ENCODE measurements at regions not wholly inside any gene's neighbourhood (a gene's known extent, or its start where the extent isn't known, plus 50 kb on each side); places are given as distances from the start of the nearest gene placed in this dataset.

DNA sequence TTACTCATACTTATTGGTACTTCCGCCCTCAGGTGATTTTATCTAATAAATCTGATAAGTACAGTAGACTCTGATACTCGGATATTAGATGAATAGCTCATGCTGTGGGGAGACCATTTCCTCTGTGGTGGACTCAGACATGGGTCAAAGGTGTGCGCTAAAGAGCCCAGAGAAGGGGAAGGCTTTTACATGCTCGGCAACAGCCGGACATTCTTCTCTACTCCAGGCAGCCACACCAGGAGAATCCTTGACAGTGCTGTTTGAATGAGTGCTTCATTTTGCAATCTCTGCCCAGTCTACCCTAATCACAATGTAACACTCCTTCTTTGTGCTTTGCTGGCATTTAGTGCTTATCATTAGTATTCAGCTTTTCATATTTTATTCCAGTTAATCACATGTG, 322.2 kb upstream of the USP25 start:
- H3K4me3 ChIP-seq (ENCODE audit: low read length in 2 of 2): no peak overlapping the region
- H3K4me1 ChIP-seq (ENCODE audit: control insufficient read depth, insufficient read depth, low read length): no peaks in the 10 kb centered on the region
- no peaks in the 10 kb centered on the region for H3K9me3 ChIP-seq (ENCODE audit: control insufficient read depth in 2 of 2, low read length in 2 of 2)
- no peak overlapping the region for H3K27ac ChIP-seq (ENCODE audit: low read length)
- H3K27me3 ChIP-seq (ENCODE audit: control insufficient read depth in 1 of 2, insufficient read depth in 2 of 2, low read length in 2 of 2): no peaks in the 10 kb centered on the region
- no peaks in the 10 kb centered on the region for H3K36me3 ChIP-seq (ENCODE audit: control insufficient read depth in 2 of 2, insufficient read depth in 2 of 2, low read length in 2 of 2)
- H3K9ac ChIP-seq (ENCODE audit: low read length in 2 of 2): no peak overlapping the region

DNA sequence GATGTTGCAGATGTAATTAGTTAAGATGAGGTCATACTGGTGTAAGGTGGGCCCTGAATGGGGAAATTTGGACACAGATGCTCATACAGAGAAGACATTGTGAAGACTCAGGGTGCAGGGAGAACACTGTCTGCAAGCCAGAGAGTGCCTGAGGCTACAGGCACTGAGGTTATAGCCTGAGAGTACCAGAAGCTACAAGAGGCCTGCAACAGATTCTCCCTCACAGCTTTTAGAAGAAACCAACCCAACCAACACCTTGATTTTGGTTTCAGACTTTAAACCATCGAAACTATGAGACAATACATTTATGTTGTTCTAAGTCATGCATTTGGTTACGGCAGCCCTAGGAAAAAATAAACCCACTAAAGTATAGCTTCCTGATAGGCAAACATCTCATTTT, 321.7 kb upstream of the USP25 start:
- Histone ChIP-seq H3K9ac (ENCODE audit: low read length in 2 of 2) (no peak overlapping the region), H3K36me3 (ENCODE audit: control insufficient read depth in 2 of 2, insufficient read depth in 2 of 2, low read length in 2 of 2) (no peaks in the 10 kb centered on the region), H3K27me3 (ENCODE audit: control insufficient read depth in 1 of 2, insufficient read depth in 2 of 2, low read length in 2 of 2) (no peaks in the 10 kb centered on the region), H3K4me3 (ENCODE audit: low read length in 2 of 2) (no peak overlapping the region), H3K9me3 (ENCODE audit: control insufficient read depth in 2 of 2, low read length in 2 of 2) (no peaks in the 10 kb centered on the region), H3K27ac (ENCODE audit: low read length) (no peak overlapping the region), H3K4me1 (ENCODE audit: control insufficient read depth, insufficient read depth, low read length) (no peaks in the 10 kb centered on the region)

DNA sequence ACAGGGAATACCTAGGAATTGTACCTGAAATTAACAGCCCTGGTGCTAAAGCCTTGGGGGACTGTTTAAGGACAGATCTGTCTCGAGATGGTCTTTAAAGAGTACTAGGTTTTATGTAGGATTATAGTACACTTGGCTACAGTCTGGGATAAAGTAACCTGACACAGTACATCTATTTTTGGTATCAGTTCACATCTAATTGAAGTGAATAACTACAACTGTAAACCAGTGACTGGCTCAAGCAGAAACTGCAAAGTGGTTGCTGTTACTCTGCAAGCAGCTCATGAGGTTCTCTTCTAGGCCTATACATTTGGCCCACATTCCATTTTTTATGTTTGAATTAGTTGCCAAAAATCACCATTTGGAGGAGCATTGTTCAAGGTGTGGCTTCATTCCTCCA, 320.8 kb upstream of the USP25 start:
- Histone ChIP-seq H3K36me3 (ENCODE audit: control insufficient read depth in 2 of 2, insufficient read depth in 2 of 2, low read length in 2 of 2) (no peaks in the 10 kb centered on the region), H3K4me3 (ENCODE audit: low read length in 2 of 2) (no peak overlapping the region), H3K9me3 (ENCODE audit: control insufficient read depth in 2 of 2, low read length in 2 of 2) (no peaks in the 10 kb centered on the region), H3K27me3 (ENCODE audit: control insufficient read depth in 1 of 2, insufficient read depth in 2 of 2, low read length in 2 of 2) (no peaks in the 10 kb centered on the region), H3K9ac (ENCODE audit: low read length in 2 of 2) (no peak overlapping the region), H3K27ac (ENCODE audit: low read length) (no peak overlapping the region), H3K4me1 (ENCODE audit: control insufficient read depth, insufficient read depth, low read length) (no peaks in the 10 kb centered on the region)

DNA sequence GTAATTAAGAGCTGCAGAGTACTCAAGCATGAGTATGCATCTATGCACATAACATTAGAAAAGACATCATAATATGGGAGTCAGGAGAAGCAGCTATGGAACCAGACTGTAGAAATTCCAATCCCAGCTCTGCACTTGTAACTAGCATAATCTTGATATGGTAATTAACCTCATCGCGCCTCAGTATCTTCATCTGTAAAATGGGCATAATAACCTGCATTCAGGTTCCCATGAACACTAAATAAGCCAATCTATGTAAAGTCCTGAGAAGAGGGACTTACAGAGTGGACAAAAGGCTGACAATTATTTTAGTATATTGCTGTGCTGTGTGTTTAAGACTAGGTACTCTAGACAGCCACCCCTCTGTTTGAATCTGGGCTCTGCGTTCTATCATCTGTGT, 318.9 kb upstream of the USP25 start:
- no peak overlapping the region for H3K9ac ChIP-seq (ENCODE audit: low read length in 2 of 2)
- no peaks in the 10 kb centered on the region for H3K36me3 ChIP-seq (ENCODE audit: control insufficient read depth in 2 of 2, insufficient read depth in 2 of 2, low read length in 2 of 2)
- H3K4me1 ChIP-seq (ENCODE audit: control insufficient read depth, insufficient read depth, low read length): no peaks in the 10 kb centered on the region
- H3K27me3 ChIP-seq (ENCODE audit: control insufficient read depth in 1 of 2, insufficient read depth in 2 of 2, low read length in 2 of 2): no peaks in the 10 kb centered on the region
- H3K27ac ChIP-seq (ENCODE audit: low read length): no peak overlapping the region
- no peaks in the 10 kb centered on the region for H3K9me3 ChIP-seq (ENCODE audit: control insufficient read depth in 2 of 2, low read length in 2 of 2)
- no peak overlapping the region for H3K4me3 ChIP-seq (ENCODE audit: low read length in 2 of 2)

DNA sequence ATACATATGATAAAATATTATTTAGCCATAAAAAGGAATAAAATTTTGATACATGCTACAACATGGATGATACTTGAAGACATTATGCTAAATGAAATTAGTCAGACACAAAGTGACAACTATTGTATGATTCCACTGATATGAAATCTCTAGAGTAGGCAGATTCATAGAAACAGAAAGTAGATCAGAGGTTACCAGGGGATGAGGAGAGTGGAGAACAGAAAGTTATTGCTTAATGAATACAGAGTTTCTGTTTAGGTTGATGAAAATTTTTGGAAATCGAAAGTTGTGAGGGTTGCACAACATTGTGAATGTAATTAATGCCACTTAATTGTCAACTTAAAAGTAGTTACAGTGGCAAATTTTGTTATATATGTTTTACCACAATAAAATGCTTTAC, 315.7 kb upstream of the USP25 start:
- no peaks in the 10 kb centered on the region for H3K27me3 ChIP-seq (ENCODE audit: control insufficient read depth in 1 of 2, insufficient read depth in 2 of 2, low read length in 2 of 2)
- H3K4me3 ChIP-seq (ENCODE audit: low read length in 2 of 2): no peak overlapping the region
- H3K9ac ChIP-seq (ENCODE audit: low read length in 2 of 2): no peak overlapping the region
- no peaks in the 10 kb centered on the region for H3K36me3 ChIP-seq (ENCODE audit: control insufficient read depth in 2 of 2, insufficient read depth in 2 of 2, low read length in 2 of 2)
- no peak overlapping the region for H3K27ac ChIP-seq (ENCODE audit: low read length)
- H3K9me3 ChIP-seq (ENCODE audit: control insufficient read depth in 2 of 2, low read length in 2 of 2): no peaks in the 10 kb centered on the region
- H3K4me1 ChIP-seq (ENCODE audit: control insufficient read depth, insufficient read depth, low read length): no peaks in the 10 kb centered on the region

DNA sequence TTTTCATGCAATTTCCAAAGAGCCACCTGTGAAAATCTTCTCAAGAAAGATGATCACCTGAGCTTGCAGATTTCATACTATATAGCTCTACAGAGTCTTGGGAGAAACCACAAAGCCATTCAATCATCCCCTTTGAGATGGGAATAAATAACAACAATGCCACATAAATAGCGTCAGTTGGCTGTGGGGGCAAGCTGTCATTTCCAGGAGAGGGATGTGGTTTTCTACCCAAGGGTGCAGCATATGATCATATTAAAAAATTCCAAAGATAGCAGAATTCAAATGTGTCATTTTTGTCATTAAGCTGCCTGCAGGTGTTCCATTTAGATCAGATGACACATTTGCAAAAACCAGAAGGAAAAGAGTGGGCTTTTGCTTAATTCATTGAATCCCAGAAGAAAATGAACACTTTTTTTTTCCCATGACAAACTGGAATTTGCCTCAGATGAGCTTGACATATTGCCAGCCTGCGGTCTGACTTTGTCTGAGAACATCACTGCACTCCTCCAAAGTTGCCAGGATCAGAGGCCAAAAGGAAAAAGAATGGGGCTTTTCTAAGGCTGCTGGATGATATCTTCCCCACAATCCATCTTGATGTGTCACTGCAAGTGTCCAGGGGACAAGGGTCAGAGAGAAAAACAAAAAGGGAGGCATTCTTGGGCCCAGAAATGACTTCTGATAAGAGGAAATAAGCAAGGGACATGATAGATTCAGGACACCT, 314.1 kb upstream of the USP25 start:
- Histone ChIP-seq H3K27ac (ENCODE audit: low read length) (no peak overlapping the region), H3K4me1 (ENCODE audit: control insufficient read depth, insufficient read depth, low read length) (no peaks in the 10 kb centered on the region), H3K36me3 (ENCODE audit: control insufficient read depth in 2 of 2, insufficient read depth in 2 of 2, low read length in 2 of 2) (no peaks in the 10 kb centered on the region), H3K9me3 (ENCODE audit: control insufficient read depth in 2 of 2, low read length in 2 of 2) (no peaks in the 10 kb centered on the region), H3K4me3 (ENCODE audit: low read length in 2 of 2) (no peak overlapping the region), H3K27me3 (ENCODE audit: control insufficient read depth in 1 of 2, insufficient read depth in 2 of 2, low read length in 2 of 2) (no peaks in the 10 kb centered on the region), H3K9ac (ENCODE audit: low read length in 2 of 2) (no peak overlapping the region)

DNA sequence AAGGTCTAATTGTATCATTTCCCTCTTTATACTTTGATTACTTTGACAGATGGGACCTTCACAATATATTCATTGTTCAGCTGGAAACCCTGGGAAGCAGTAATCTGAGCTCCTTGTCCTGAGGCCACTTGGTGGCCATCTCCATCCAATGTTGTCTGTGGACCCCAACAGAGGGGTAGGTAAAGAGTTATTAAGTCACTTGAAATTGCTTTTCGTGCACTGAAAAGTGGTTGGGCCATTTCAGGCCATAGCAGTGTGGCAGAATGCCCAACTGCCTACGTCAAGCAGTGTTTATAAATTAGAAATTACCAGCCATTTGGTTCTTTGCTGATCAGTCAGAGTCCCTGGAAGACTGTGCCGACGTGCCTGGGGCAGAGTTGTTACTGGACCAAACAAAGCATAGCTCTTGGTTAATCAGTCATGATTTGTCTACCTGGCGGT, 308.3 kb upstream of the USP25 start:
- Histone ChIP-seq H3K9ac (ENCODE audit: low read length in 2 of 2) (no peak overlapping the region), H3K4me1 (ENCODE audit: control insufficient read depth, insufficient read depth, low read length) (no peaks in the 10 kb centered on the region), H3K27ac (ENCODE audit: low read length) (no peak overlapping the region), H3K27me3 (ENCODE audit: control insufficient read depth in 1 of 2, insufficient read depth in 2 of 2, low read length in 2 of 2) (no peaks in the 10 kb centered on the region), H3K9me3 (ENCODE audit: control insufficient read depth in 2 of 2, low read length in 2 of 2) (no peaks in the 10 kb centered on the region), H3K36me3 (ENCODE audit: control insufficient read depth in 2 of 2, insufficient read depth in 2 of 2, low read length in 2 of 2) (no peaks in the 10 kb centered on the region), H3K4me3 (ENCODE audit: low read length in 2 of 2) (no peak overlapping the region)

DNA sequence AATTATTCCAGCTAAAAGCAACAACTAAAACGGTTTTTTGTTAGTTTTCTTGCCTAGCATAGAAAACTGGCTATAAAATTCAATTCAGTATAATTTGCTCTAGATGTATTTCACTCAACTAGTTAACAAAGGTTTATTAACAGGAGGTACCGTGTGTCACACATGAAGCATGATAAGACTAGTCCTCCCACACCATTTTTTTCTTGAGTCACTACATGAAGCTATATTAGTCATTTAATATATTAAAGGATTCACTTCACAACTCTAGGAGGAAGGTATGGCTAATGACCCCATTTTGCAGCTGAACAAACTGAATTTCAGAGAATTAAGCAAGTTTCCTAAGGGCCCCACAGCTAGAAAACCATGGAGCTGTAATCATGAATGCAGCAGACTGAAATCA, 307.8 kb upstream of the USP25 start:
- Histone ChIP-seq H3K27ac (ENCODE audit: low read length) (no peak overlapping the region), H3K4me1 (ENCODE audit: control insufficient read depth, insufficient read depth, low read length) (no peaks in the 10 kb centered on the region), H3K27me3 (ENCODE audit: control insufficient read depth in 1 of 2, insufficient read depth in 2 of 2, low read length in 2 of 2) (no peaks in the 10 kb centered on the region)

DNA sequence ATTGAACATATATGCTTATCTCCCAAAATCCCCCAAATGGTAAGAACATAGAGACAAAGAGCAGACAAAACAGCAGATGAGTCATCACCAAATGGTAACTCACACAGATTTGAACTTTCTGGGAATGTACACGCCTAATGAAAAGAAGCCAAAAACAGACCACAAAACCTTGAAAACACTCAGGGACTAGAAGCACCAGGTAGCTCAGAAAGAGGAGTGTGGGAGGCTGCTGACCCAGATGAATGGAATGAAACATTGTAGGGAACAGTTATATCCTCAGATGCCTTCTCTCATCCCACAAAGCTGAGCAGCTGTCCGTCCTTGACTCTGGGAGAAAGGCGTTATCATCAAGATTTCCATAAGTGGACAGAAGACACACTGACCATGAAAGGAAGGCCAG, 307.0 kb upstream of the USP25 start:
- Histone ChIP-seq H3K9ac (ENCODE audit: low read length in 2 of 2) (no peak overlapping the region), H3K9me3 (ENCODE audit: control insufficient read depth in 2 of 2, low read length in 2 of 2) (no peaks in the 10 kb centered on the region), H3K36me3 (ENCODE audit: control insufficient read depth in 2 of 2, insufficient read depth in 2 of 2, low read length in 2 of 2) (no peaks in the 10 kb centered on the region), H3K4me3 (ENCODE audit: low read length in 2 of 2) (no peak overlapping the region), H3K27ac (ENCODE audit: low read length) (no peak overlapping the region), H3K4me1 (ENCODE audit: control insufficient read depth, insufficient read depth, low read length) (no peaks in the 10 kb centered on the region), H3K27me3 (ENCODE audit: control insufficient read depth in 1 of 2, insufficient read depth in 2 of 2, low read length in 2 of 2) (no peaks in the 10 kb centered on the region)

More for the DNA sequence above, 307.8 kb upstream of the USP25 start:
- Histone ChIP-seq H3K9ac (ENCODE audit: low read length in 2 of 2) (no peak overlapping the region), H3K4me3 (ENCODE audit: low read length in 2 of 2) (no peak overlapping the region), H3K9me3 (ENCODE audit: control insufficient read depth in 2 of 2, low read length in 2 of 2) (no peaks in the 10 kb centered on the region), H3K36me3 (ENCODE audit: control insufficient read depth in 2 of 2, insufficient read depth in 2 of 2, low read length in 2 of 2) (no peaks in the 10 kb centered on the region)

DNA sequence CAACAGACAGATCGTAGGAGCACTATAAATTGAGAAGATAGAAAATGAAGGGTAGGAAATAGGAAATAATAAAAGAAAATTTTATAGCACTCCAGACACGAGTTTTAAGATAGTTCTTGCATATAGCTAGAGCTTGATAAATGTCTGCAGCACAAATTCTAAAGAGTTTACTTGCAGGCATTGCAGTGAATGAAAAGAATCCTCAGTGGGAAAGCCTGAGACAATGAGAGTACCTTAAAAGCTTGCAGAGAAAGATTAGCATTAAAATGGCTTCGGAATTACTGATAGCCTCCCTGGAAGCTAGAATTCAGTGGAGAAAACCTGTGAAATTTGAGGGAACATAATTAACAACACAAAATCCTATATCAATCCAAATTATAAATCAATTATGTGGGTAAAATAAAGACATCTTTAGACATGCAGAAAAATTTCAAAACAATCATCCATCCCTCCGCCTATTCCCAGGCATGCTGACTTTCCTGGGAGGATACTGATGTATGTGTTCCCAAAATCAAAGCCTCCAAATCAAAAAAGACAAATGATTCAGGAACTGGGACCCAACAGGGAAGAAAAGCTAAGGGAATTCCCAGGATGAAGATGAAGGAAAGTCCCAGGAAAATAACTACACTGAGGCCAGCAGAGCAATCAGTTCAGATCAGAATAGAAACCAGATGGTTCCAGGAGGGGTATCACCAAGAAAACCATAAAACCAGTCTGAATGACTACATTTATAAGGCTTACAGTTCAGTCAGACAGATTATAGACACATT, 305.9 kb upstream of the USP25 start:
- H3K4me1 ChIP-seq (ENCODE audit: control insufficient read depth, insufficient read depth, low read length): no peaks in the 10 kb centered on the region
- no peak overlapping the region for H3K27ac ChIP-seq (ENCODE audit: low read length)
- H3K4me3 ChIP-seq (ENCODE audit: low read length in 2 of 2): no peak overlapping the region
- no peaks in the 10 kb centered on the region for H3K36me3 ChIP-seq (ENCODE audit: control insufficient read depth in 2 of 2, insufficient read depth in 2 of 2, low read length in 2 of 2)
- no peak overlapping the region for H3K9ac ChIP-seq (ENCODE audit: low read length in 2 of 2)
- H3K9me3 ChIP-seq (ENCODE audit: control insufficient read depth in 2 of 2, low read length in 2 of 2): no peaks in the 10 kb centered on the region
- no peaks in the 10 kb centered on the region for H3K27me3 ChIP-seq (ENCODE audit: control insufficient read depth in 1 of 2, insufficient read depth in 2 of 2, low read length in 2 of 2)

DNA sequence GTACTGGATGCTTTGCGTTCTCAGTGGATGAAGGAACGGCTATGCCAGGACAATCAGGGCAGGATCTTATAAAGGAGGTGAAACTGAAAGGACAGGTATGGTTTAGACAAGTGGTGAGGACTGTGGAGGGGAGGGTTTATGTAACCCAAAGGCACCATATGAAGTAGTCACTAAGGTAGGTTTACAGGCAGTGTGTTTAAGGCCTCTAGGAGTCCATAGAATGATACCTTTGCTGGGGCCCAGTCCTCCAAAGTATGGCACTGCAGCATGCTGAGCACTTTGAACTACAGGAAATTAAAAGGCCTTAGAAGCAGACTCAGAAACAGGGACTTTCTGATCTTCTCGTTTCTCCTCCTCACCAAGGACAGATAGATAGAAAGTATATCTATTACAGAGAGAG, 304.7 kb upstream of the USP25 start:
- Histone ChIP-seq H3K9ac (ENCODE audit: low read length in 2 of 2) (no peak overlapping the region), H3K27ac (ENCODE audit: low read length) (no peak overlapping the region), H3K4me3 (ENCODE audit: low read length in 2 of 2) (no peak overlapping the region), H3K36me3 (ENCODE audit: control insufficient read depth in 2 of 2, insufficient read depth in 2 of 2, low read length in 2 of 2) (no peaks in the 10 kb centered on the region), H3K27me3 (ENCODE audit: control insufficient read depth in 1 of 2, insufficient read depth in 2 of 2, low read length in 2 of 2) (no peaks in the 10 kb centered on the region), H3K4me1 (ENCODE audit: control insufficient read depth, insufficient read depth, low read length) (no peaks in the 10 kb centered on the region), H3K9me3 (ENCODE audit: control insufficient read depth in 2 of 2, low read length in 2 of 2) (no peaks in the 10 kb centered on the region)
